ENCODE measurements at regions not wholly inside any gene's neighbourhood (a gene's known extent, or its start where the extent isn't known, plus 50 kb on each side); places are given as distances from the start of the nearest gene placed in this dataset.

GRCh38 chr14:24693983-24694382, 60.0 kb upstream of the GZMB start:
- no peak for DNase-seq

- no peak for DNase-seq
Measured at GRCh38 chr14:24693353-24693737, 59.4 kb upstream of the GZMB start.

- DNase-seq = no peak
Measured at GRCh38 chr14:24692382-24693352, 58.7 kb upstream of the GZMB start.

GRCh38 chr14:24690492-24690891, 56.5 kb upstream of the GZMB start:
- no peak for DNase-seq

GRCh38 chr14:24688030-24688658, 54.2 kb upstream of the GZMB start:
- DNase-seq = no peak

All from hypothalamus (tissue), 51 donors.